ENCODE measurements at regions not wholly inside any gene's neighbourhood (a gene's known extent, or its start where the extent isn't known, plus 50 kb on each side); places are given as distances from the start of the nearest gene placed in this dataset.

DNA sequence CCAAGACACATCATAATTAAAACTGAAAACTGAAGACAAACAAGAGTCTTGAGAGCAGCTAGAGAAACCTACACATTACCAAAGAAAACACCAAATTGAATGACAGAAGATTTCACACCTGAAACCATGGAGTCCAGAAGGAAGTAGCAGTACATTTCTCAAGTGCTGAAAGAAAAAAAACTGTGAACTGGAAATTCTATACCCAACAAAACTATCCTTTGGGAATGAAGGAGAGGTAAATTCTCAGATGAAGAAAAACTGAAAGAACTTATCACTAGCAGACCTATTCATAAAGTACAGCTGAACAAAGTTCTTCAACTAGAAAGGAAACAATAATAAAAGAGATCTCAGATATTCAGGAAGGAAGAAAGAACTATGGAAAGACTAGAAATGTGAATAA lies 198.7 kb upstream of the ZNF507 start:
- no peak for DNase-seq

DNA sequence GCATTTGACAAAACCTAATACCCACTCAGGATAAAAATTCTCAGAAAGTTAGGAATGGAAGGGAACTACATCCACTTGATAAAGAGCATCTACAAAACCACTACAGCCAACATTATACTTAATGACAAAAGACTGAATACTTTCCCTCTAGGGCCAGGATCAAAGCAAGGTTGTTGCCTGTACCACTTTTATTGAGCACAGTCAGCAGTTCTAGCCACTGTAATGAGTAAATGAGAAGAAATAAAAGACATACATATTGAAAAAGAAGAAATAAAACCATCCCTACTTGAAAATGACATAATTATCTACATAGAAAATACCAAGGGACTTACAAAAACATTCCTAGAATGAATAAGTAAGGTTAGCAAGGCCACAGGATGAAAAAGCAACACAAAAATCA lies 194.8 kb upstream of the ZNF507 start:
- DNase-seq, result no peak

DNA sequence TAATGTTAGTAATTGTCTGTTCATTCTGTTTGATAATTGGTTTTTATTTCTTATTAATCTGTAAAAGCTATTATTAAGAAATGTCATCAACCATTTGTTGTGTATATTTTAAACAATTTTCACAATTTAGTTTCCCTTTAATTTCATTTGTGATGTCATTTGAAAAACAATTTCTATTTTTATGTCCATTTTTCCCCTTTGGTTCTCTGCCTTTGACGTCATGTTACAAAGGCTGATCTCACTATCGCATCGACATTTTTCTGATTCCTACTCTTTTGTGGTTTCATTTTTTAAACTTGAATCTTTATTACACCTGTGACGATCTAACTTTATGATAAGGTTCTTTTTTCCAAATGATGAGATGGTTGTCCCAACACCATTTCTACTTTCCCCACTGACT lies 191.0 kb upstream of the ZNF507 start:
- no peak for DNase-seq

DNA sequence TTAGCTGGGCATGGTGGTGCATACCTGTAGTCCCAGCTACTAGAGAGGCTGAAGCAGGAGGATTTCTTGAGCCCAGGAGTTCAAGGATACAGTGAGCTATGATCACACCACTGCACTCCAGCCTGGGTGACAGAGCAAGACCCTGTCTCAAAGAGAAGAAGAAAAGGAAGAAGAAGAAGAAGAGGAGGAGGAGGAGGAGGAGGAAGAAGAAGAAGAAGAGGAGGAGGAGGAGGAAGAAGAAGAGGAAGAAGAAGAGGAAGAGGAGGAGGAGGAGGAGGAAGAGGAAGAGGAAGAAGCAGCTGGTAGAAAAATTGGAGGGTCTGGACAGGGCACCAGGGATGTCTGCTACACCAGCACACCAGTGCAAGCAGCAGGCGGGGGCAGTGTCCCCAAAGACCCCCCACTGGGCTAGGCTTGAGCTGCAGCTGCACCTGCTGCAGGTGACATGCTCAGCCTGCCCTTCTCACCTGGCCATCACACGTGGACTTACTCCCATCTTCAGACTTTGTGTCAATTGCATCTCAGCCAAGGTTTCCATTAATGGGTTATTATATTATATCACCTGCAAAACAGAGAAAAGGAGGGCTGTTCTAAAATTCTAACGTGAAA lies 180.9 kb upstream of the ZNF507 start:
- no peak for DNase-seq

DNA sequence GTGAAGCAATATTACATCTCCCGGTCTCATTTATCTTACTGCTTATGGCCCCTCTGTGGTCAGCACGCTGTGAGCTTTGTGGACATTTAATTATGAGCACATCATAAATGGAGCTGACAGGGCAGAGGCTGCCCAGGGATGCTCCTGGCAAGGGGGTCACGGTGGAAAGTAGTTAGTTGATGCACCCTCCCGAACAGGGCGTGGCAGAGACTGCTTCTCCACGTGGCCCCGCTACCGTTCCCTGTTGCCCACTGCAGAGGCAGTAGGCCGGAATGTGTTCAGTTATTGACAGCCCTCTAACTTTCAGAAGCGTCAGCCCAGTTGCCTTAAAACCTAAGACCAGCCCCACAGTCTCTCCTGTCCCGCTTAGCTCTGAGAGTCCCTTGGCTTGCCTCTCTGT lies 180.3 kb upstream of the ZNF507 start:
- DNase-seq, result no peak

DNA sequence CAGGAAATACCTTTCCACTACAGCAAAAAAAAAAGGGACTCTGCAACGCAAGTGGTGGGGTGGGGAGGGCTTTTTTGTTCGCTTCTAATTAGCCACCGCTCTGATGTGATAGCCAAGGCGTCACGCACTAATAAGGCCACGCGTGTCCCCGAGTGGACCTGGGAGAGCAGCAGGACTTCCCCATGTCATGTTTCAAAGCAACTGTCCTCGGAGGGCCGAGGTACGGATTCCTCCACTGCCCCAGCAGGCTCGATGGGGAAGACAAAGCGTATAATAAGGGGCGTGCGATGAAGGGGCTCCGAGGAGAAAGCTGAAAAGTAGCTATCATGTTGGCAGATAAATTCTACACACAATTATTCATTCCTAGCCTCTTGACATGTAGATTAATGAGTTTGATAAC lies 179.7 kb upstream of the ZNF507 start:
- no peak for DNase-seq

DNA sequence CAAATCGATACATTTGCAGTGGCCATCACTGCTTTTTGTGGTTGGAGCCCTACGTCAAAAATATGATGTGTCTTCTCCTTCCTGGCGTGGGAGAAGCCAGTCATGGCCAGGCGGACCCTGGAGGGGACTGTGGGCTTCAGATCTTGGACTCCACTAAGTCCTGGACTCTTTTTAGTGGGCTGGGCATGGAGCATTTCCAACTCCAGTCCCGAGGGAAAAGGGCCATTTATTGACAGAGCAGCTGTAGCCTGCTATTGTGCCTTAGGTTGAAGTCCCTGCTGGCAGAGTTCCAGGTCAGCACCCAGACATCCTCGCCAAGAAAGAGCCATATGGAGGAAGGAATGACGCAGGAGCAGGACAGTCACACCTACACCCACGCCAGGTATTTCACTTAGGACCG lies 179.2 kb upstream of the ZNF507 start:
- no peak for DNase-seq

DNA sequence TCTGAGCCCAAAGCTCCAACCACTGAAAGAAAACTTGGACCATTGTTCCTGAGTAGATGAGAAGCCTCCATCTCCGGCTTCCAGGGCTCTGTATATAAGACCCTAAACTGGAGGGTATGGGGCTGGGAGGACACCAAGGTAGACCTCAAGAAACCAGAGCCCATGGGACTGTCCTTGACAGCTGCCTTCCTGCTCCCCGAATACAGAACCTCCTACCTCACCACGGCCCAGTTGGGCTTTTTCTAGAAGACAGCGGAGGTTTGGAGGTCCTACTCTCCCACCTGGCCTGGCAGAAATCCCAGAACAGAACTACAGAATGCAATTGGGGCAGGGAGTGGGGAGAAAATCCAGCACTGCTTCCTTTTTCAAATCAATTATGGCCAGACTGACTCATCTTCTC lies 177.3 kb upstream of the ZNF507 start:
- no peak for DNase-seq

DNA sequence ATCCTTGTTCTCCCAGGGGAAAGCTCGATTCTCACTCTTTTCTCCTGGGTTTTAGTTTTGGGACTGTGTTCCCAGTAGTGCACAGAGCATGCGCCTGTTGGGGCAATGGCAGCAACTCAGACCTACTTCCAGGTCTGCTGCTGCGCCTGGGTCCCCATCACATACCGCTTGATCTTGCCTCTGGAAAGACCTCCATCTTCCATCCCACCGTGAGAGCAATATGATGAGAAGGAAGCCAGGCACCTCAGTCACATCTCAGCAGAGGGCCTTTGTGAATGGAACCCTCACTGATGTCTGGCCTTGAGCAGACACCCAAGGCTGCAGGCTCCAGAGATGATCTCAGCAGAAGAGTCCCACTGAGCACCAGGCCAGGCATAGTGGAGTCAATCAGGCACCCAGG lies 176.8 kb upstream of the ZNF507 start:
- no peak for DNase-seq

DNA sequence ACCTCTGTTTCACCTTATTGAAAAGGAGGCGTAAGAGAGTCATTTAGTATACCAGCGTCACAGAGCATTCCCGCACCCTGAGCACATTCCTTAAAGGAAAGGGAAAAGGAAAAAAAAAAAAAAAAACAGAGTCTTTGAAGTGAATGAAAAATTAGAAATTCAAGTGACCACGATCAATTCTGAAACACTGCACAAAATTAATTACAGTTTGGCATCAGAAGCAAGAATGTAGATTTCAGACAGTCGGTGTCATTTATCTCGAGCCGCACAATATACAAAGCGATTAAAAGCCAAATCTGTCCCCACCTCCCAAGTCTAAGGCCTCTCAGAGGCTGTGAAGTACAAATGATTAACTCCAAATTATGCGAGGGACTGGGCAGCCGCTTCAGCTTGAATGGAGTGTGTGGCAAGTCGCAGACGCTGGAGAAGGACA lies 173.7 kb upstream of the ZNF507 start:
- DNase-seq, result no peak

DNA sequence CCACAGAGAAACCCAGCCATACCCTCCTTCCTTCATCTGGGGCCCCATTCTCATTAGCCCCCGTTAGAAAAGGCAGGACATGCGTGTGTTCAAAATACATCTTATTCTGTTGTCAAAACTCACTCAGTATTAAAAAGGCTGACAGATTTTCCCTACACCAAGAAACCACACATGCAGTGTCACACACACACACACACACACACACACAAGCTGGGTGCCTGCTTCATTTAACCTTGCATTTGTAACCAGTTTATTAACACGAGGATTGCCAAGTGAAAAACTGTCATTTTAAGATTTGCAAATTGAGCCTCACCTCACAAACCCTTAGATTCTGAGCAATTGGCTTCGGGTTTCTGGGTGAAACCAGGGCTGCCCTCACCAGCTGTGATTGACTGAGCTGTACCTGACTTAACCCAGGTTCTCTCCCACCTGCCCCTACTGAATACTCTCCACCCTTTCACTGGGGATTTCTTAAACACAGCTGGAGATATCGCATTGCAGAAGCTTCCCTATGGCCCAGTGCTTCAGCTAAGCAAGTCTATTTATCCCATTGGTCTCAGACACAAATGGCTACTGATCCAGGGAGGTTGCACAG lies 172.7 kb upstream of the ZNF507 start:
- no peak for DNase-seq

DNA sequence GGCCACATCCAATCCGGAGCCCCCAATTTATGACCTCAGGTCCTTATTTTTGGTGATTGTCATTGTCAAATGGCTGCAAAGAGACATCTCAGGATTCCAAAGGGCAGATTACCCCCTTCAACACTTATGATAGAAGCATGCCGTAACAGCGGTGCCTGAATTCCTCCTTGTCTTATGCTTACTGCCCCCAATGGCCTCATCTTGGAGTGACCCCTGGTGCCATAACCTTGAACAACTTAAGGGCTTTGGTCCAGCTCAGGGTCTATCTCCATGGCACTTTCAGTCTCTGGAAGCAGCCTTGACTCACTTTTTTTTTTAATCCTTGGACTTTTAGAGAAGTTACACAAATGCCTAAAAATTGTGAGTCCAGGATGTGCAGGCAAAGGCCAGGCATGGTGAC lies 171.6 kb upstream of the ZNF507 start:
- DNase-seq, result no peak

DNA sequence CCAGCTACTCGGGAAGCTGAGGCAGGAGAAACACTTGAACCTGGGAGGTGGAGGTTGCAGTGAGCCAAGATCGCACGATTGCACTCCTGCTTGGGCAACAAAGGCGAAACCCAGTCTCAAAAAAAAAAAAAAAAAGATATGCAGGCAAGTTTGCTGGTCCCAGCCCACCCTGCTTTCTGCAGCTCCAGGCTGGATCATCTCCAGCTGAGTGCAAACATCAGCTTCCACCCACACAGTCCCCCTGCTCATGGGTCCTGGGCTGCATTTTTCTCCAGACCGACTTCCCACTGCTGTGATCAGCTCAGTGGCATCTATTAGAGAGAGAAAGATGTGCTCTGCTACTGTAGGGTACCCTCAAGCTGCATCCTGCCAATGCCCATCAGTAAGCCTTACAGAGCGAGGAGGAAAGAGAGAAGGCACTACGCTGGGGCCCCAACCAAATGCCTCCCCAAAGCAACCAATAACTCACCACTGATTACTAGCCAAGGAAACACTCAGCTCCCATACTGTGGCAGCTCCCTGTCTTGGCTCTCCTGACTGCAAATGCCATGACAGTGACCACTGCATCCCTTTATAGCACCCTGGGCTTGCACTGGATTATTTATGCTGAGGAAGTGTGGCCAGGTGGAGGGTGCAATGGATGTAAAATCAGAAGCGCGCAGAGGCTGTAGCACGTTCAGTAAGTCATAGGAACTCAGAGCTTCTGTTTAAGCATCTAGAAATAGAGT lies 170.9 kb upstream of the ZNF507 start:
- no peak for DNase-seq

DNA sequence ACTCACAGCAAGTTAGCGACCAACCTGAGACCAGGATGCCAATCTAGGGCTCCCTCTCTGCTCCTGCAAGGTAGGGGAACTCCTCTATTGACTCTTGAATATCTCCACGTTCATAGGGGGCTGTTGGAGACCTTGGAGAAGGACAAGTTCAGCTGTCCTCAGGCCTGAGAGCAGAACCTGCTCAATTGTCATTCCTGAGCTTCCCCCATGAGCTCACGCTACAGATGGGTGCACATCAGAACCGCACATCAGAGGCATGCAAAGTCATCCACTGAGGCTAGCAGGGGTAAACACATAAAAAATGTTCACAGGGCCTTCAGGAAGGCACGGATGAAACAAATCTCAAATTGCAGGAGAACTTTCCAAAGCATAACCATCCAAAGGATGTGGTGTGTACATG lies 168.8 kb upstream of the ZNF507 start:
- DNase-seq, result no peak

DNA sequence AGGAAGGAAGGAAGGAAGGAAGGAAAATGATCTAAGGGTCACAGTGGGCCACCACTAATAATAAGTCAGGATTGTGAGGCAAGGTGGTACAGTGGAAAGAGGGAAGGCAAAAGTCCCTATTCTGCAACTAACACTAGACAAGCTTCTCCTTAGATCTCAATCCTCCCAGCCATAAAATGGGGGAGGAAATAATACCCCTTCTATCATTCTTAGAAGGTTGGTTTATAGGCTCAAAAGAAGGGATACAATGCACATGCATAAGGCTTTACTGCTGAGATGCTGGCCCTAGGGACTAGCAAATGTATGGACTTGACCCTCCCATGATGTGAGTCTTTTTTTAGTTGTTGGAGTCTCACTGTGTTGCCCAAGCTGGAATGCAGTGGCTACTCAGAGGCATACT lies 167.7 kb upstream of the ZNF507 start:
- DNase-seq, result no peak

DNA sequence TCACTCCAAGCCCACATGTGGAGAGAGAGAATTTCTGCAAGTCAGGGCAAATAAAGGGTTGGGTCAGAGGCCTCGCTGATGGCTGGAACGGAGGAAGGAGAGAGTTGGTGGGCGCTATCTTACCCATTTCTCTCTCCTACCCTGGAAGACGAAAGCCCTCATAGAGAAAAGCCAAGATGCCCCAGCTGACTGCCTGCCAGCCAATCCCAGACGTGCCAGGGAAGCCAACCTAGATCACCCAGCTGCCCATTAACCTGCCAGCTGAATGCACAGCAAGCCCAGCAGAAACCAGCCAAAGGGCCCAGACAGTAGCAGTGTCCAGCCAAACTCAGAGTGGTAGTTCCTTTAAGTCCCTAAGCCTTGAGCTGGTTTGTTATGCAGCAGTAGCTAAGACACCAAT lies 167.0 kb upstream of the ZNF507 start:
- no peak for DNase-seq

DNA sequence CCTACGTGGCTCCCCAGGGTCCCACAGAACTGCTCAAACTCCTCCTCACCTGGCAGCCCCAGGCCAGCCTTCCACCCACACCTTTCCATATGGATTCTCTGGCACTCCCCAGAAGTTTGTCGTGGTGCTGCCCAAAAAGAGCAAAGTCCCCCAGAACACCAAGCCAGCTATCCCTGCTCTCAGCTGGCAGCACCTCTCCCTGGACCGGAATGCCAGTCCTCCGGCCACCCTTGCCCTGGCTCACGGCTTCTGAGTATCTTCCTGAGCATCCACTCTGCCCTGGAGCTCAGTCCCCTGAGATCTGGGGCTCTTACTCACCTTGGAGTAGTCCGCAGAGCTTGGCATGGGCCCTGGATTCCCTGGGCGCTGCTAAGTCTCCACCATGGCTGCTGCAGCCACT lies 166.5 kb upstream of the ZNF507 start:
- DNase-seq, result no peak

DNA sequence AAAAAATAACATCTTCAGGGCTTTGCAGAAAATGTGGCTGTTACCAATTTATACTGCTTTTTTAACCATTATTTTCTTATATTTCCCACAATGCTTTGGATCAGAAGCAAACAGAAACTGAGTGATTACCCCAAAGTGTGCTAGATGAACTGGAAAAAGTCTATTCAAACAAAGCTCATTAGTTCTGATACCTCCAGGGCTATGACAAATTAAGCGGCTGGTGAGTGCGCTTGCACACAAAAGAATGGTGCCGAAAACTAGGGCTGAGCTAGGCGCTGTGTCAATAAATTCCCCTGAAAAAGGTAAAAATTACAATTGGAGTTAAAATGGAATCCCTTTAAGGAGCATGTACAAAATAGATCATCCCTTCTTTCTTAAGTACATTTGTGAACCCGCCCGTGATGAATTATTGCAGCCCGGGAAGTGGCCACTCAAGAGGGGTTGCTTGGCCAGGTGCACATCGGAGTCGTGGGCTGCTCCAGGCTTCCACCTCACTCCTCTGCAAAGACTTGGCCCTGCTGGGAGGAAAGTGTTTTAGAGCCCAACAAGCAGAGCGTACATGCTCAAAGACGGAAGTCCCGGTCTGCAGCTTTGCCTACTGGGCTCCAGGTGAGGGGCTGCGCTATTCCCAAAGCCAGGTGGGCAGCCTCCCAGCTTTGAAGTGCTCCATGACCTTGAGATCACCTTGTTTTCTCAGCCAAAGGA lies 164.0 kb upstream of the ZNF507 start:
- DNase-seq, result no peak

DNA sequence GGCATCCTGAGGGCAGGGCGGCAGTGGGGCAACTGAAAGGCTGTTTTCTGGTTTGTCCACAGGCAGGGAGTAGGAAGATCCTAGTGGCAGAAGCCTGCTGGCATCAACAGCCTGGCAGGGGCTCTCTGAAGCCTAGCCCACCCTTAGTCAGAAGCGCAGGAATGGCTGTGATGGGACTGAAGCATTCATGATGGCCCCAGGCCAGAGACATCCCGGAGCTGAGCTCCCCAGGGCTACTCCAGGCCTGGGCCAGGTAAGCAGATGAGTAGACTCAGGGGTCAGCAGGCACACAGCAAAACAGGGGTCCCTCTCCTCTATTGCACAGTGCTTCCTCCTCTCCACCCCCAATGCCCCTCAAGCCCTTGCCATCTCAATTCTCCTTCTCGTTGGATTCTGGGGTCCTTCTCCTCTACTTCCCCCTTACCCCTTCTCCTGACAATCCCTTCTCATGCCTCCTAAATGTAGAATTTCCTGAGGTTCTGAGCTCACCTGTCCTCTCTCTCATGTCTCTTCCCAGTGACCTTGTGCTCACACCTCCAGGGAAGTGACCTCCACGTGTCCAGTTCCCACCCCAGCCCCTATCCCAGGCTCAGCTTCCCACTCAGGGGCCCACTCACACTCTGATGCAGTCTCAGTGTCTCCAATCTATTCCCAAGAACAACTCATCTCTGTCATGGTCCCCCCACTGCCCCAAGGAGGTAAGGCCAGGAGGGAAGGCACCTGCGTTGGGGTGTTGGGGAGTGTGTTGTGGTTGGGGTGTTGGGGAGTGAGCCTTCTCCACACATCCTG lies 158.7 kb upstream of the ZNF507 start:
- DNase-seq, result no peak

DNA sequence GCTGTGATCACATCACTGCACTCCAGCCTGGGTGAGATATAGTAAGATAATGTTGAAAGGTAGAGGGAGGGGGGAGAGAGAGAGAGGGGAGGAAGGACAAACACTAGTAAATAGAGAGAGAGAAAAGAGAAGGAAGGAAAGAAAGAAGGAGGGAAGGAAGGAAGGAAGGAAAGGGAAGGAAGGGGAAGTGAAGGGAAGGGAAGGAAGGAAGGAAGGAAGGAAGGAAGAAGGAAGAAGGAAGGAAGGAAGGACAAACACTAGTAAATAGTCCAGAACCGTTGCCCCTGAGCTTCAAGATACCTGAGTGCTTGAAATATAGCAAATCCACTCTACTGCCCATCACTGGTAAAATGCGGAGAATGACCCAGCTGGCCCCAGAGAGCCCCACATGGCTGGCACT lies 156.5 kb upstream of the ZNF507 start:
- no peak for DNase-seq

DNA sequence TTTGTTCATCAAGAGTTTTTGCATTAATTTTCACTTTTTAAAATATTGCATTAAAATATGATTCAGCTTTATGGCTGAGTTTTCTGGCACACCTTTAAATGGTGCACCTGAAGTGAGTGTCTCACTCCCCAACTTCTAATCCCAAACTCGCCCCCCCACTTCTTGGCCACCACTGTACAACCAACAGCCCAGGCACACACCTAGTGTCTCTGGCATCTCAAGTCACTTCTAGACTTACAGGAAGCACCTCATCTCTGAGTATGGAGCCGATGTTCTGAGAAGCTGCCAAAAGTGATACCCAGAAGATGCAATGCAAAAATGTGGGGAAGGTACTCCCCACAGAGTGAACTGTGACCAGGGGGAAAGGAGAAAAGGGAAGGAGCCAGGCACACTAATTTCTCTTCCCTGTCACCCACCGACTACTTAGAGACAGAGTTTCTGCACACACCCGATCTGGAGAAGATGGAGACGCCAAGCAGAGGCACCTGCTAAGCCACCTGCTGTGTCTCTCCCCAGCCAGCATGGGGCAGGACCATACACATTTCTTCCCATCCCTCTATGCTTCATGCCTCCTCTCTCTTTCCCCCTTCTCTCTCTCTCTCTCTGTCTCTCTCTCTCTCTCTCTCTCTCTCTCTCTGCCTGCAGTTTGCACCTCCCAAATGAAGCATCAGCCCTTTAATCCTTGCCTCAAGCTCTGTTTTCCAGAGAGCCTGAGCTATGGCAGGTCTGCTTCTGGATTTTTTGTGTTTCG lies 155.3 kb upstream of the ZNF507 start:
- no peak for DNase-seq

DNA sequence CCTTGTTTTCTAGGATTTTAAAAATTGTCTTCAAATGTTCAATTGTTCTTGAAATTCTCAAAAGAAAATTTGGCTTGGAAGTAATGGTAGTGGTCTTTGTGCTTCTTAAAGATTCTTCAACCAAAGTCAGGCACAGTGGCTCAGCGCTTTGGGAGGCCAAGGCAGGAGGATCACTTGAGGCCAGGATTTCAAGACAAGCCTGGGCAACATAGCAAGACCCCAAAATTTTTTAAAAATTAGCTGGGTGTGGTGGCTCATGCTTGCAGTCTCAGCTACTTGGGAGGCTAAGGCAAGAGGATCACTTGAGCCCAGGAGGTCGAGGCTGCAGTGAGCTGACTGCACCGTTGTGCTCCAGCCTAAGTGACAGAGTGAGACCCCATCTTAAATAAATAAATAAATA lies 153.5 kb upstream of the ZNF507 start:
- no peak for DNase-seq

Data from activated CD4-positive, alpha-beta T cell treated with anti-CD3 and anti-CD28 coated beads for 4 hours (primary cell).